HG03342 (cell line): ENCODE measurements at regions not wholly inside any gene's neighbourhood (a gene's known extent, or its start where the extent isn't known, plus 50 kb on each side); places are given as distances from the start of the nearest gene placed in this dataset.

Experiments
- ATAC-seq: cut with Tn5 transposase; IDR thresholded peaks from one replicate; pipeline ENCODE4 v1.9.1; 2021; ENCODE audit warnings: mild to moderate bottlenecking, moderate library complexity; ENCODE audit not compliant: unreplicated experiment

GRCh38 chr22:49721211-49721763 lies 106.4 kb downstream of the BRD1 start:
- ATAC-seq: no peak

DNA sequence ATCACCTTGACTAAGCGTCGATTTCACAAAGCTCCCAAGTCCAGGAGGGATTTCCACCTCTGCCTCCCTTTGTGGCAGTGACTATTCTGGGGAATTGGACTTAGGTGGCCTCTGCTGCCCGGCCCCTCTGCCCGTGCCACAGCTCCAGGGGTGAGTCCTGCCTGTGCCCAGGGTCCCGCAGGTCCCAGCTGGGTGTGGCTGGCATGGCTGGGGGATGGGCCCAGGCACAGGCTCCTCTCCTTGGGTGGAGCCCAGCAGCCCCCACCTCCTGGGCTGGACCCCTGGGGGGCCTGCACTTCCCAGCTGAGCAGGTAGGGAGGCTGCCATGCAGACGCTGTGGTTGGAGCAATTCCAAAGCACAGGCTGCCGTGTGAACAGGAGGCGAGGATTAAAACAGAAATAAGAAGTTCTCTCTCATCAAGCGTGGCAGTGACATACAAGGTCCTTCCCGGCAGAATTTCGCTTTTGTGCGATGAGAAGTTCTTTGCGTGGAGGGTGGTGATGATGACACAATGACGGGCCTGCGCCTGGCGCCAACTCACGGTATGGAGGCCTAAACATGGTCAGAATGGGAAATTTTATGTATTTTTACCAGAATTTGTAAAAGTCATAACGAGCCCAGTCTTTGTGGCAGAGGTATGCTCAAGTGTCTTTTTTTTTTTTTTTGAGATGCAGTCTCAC lies 107.3 kb downstream of the BRD1 start:
- ATAC-seq: no peak

GRCh38 chr22:49719046-49719445 lies 108.6 kb downstream of the BRD1 start:
- no peak for ATAC-seq

GRCh38 chr22:49718396-49718795 lies 109.3 kb downstream of the BRD1 start:
- ATAC-seq: no peak

GRCh38 chr22:49717322-49717919 lies 110.3 kb downstream of the BRD1 start:
- no peak for ATAC-seq

DNA sequence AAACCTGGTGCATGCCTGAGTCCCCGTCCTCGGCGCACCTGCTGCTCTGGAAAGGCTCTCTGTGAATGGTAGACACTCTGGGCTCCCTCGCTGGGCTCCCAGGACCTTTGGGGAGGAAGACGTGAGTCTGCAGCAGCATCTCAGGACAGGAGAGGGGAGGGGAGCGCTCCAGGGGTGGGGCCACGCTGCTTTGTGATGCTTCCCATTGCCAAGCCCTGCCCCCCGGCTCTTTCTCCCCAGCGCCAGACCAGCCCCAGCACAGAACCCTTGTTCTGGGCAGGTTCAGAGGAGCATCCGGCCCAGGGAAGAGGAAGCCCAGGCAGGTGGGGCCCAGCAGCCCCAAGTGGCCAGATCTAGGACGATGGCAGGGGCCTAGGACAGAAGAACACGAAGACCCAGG lies 111.2 kb downstream of the BRD1 start:
- no peak for ATAC-seq

DNA sequence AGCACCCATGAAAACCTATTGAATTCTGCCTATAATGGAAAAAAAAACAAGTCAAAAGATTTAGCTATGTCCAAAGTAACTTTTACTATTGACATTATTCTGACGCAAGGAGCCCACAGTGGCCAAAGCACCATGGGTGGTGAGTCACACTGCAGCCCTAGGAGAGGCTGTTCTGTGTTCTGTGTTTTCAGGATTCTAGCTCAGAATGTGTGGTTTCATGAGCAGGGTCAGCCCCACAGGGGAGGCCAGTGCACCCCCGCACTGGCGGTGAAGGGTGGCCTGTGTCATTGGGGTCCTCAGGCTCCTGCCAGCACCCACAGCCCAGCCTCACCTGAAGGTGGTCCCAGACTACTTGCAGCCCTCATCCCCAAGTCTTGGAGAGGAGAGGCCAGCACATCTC lies 112.2 kb downstream of the BRD1 start:
- no peak for ATAC-seq

DNA sequence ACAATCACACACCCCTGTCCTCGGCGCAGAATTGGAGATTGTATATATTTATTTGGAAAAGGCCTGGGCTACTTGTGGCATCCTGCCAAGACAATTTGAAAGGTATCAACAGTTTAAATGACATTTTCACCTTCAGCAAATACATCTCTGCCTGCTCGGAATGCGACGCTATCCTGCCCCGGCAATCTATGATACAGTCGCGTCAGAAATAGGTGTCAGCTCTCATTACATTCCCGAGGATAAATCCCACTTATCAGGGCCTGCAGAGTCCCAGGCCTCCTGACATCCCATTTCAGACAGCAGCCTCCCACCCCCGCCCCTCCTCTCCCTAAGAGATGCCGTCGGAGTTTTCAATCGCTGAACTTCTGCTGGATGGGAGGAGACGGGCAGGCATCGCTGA lies 114.7 kb downstream of the BRD1 start:
- no peak for ATAC-seq

DNA sequence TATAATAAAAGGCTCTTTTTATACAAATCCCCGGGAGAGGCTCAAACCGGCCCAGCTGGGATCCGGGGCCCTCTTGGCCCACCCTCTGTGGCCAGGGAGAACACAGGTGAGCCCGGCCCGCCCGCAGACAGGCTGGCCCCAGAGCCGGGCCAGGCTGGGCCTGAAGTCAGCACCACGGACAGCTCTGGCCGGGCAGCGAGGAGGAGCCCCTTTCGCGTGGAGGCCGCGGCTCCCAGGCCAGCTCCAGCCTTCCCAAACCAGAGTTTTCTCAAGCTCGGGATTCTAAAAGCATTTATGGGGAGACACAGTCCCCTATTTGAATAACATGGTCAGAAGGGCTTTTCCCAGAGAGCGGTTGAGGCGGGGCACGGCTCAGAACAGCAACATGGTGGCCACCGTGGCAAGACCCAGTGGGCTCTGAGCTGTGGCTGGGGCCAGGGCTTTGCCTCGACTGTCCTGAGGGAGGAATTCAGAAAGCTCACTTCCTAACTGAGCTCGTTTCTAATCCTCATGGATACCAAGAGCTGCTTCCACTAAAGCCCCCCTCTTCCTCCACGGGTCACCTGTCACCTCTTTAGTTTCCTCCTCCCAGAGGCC lies 115.4 kb downstream of the BRD1 start:
- no peak for ATAC-seq

DNA sequence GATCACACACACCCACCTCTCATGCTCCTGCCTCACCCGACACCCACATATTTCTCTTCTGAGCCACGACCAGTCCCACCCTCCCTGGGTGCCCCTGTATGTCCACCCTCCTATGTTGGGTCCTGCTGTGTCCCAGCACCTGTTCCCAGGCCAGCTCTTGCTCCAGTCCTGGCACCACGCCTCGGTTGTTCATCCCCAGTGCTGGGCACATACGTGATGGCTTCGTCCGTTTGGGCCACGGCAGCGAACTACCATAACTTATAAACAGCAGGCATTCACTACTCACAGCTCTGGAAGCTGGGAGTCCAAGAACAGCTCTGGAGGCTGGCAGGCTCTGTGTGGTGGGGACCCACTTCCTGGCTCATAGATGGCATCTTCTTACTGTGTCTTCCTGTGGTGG lies 116.9 kb downstream of the BRD1 start:
- no peak for ATAC-seq

DNA sequence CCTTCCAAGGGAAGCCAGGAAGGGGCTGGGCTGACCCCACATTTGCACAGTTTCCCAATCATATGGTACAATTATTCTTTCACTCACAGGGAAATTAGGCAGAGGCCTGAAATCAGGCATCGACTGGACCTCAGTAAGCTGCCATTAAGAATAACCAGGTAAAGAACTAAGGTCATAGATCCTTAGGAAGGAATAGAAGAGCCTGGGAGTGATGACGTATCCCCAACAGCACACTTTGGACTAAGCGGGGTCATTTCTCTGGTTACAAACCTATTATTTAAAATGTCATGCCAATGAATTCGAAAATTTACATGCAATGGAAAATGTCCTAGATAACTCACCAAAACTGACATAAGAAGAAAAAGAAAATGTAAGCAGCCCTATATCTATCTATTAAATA lies 118.2 kb downstream of the BRD1 start:
- ATAC-seq: no peak

GRCh38 chr22:49705972-49706352 lies 121.7 kb downstream of the BRD1 start:
- no peak for ATAC-seq

GRCh38 chr22:49705216-49705971 lies 122.3 kb downstream of the BRD1 start:
- ATAC-seq: no peak

- ATAC-seq: no peak
Measured at GRCh38 chr22:49704345-49705215, 123.1 kb downstream of the BRD1 start.

DNA sequence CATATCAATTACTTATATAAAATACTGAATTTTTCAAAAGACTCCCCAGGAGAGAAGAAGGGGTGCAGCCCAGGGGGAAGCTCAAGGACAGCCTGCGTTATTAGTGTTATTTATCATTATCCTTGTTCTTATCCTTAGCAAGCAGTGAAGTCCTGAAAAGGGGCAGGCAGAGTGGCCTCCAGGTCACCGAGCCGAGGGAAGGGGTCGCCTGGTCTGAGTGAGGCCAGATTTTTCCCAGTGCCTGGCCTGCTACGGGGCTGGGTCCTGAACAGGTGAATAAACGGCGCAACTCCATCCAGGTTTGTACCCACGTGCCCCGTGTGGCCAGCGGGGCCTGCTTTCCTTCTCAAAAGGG lies 123.7 kb downstream of the BRD1 start:
- ATAC-seq: no peak

GRCh38 chr22:49703505-49703904 lies 124.2 kb downstream of the BRD1 start:
- ATAC-seq: no peak

DNA sequence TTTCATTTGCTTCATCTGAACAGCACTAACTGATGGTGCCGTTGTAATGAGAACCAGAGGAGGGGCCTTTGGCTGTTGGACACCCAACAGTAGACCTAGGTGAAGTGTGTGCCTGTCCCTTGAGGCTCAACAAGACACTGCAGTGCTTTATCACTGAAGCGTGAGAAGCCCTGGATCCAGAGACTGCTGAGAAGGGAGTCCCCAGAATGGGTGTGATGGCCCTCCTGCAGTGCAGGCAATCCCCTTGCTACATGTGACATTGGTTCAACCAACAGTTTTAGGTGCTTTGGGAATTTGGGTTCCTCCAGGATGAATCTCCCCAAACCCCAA lies 125.6 kb downstream of the BRD1 start:
- ATAC-seq: no peak

- ATAC-seq: no peak
Measured at GRCh38 chr22:49701380-49702067, 126.1 kb downstream of the BRD1 start.

- no peak for ATAC-seq
Measured at GRCh38 chr22:49699928-49700498, 127.7 kb downstream of the BRD1 start.

DNA sequence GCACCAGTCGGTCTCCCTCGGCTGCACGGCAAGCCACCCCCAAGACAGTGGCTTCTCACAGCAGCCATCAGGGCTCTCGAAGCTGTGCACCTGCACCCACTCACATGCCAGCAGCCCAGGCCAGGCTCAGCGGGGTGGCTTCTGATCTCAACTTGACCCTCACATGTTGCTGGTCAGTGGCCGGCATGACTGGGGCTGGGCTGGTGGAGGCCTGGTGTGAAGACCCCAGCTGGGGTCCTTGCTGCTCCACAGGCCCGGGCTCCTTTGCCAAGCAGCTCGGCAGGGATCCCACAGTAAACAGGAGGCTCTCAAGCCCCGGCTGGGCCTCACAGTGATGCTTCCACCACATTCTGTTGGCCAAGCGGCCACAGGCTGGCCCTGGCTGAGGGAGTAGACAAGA lies 128.2 kb downstream of the BRD1 start:
- no peak for ATAC-seq
